HCT116 (cell line): ENCODE measurements at regions not wholly inside any gene's neighbourhood (a gene's known extent, or its start where the extent isn't known, plus 50 kb on each side); places are given as distances from the start of the nearest gene placed in this dataset.

Source experiments
- ATAC-seq: fragments of 200-7000 bp; cut with Tn5 transposase; 2 replicates; pipeline ENCODE4 v1.9.1; 2020; ENCODE audit warnings: mild to moderate bottlenecking, moderate library complexity
- BruUV-seq: library from RNA; stranded (reverse); fragments of 400-500 nt; replicated peaks from 2 replicates; lab custom pipeline; 2021; lab: Mats Ljungman, UMichigan
- CTCF ChIA-PET: fragments of 300-600 bp; sonication (Branson Sonifier 250); formaldehyde crosslinking; loops from one replicate; lab custom pipeline; 2021; ENCODE audit warnings: antibody characterized with exemption; lab: Charles Lee
- POLR2A ChIA-PET: fragments of 300-600, 350-600 bp; sonication (Branson Sonifier 250); formaldehyde crosslinking; loops from one replicate; lab custom pipeline; 2021; ENCODE audit warnings: antibody characterized with exemption; lab: Charles Lee
- RAD21 ChIA-PET, 2 experiments: fragments of 300-600 bp; sonication (Branson Sonifier 250); formaldehyde crosslinking; loops; one replicate each; lab custom pipeline; 2023; ENCODE audit warnings: low total read pairs in 2 of 2; ENCODE audit not compliant: uncharacterized antibody in 2 of 2, unreplicated experiment in 2 of 2, low non-redundant PET in 1 of 2; lab: Charles Lee
- DNase-seq: peaks from one replicate; pipeline ENCODE4 v3.0.0-alpha.2; 2010; ENCODE audit warnings: low read depth, low spot score
- H2AFZ ChIP-seq: fragments of 200-600 bp; shearing (Covaris generic), sonication (generic); 2 replicates; pipeline ENCODE4 v1.6.1; 2017; ENCODE audit warnings: low read depth, mixed run types, mixed read lengths, antibody characterized with exemption, low read length; ENCODE audit not compliant: poor library complexity, severe bottlenecking
- H3K27ac ChIP-seq: 2 replicates; pipeline ENCODE4 v1.5.1; 2012; ENCODE audit warnings: low read depth, low read length
- H3K27me3 ChIP-seq: fragments of 200-600 bp; sonication (generic); 2 replicates; pipeline ENCODE4 v1.6.1; 2016; ENCODE audit warnings: mixed run types, low read length, mixed read lengths; ENCODE audit not compliant: insufficient read depth
- H3K36me3 ChIP-seq, 2 experiments: fragments of 200-500 bp in 1 of 2; fragments of 200-600 bp in 1 of 2; sonication (Bioruptor generic) in 1 of 2; sonication (generic) in 1 of 2; 2 replicates each; pipeline versions ENCODE4 v1.5.1 to v1.6.1; 2014 to 2016; ENCODE audit warnings: low read length in 2 of 2, inconsistent platforms in 1 of 2, mixed read lengths in 1 of 2, mixed run types in 1 of 2; ENCODE audit not compliant: insufficient read depth in 2 of 2, control insufficient read depth in 1 of 2
- H3K4me1 ChIP-seq, 2 experiments: fragments of 200-600 bp in 1 of 2; sonication (generic) in 1 of 2; 2 replicates each; pipeline versions ENCODE4 v1.5.1 to v1.6.1; 2012 to 2017; ENCODE audit warnings: low read length in 2 of 2, inconsistent platforms in 1 of 2, mild to moderate bottlenecking in 1 of 2, mixed read lengths in 1 of 2, mixed run types in 1 of 2, moderate library complexity in 1 of 2; ENCODE audit not compliant: insufficient read depth in 2 of 2, control insufficient read depth in 1 of 2
- H3K4me2 ChIP-seq: fragments of 200-600 bp; sonication (generic); 2 replicates; pipeline ENCODE4 v1.6.1; 2017; ENCODE audit warnings: mixed run types, low read length, mixed read lengths
- H3K4me3 ChIP-seq, 2 experiments: fragments of 200-600 bp in 1 of 2; sonication (generic) in 1 of 2; replicated peaks in 1 of 2; 2 replicates each; pipeline ENCODE4 v1.5.1; 2011 to 2016; ENCODE audit warnings: low read length in 2 of 2, control low read depth in 1 of 2, low read depth in 1 of 2, mild to moderate bottlenecking in 1 of 2, mixed read lengths in 1 of 2, mixed run types in 1 of 2
- H3K79me2 ChIP-seq: fragments of 200-600 bp; sonication (generic); 2 replicates; pipeline ENCODE4 v1.6.1; 2017; ENCODE audit warnings: mild to moderate bottlenecking, mixed run types, low read length, moderate library complexity, mixed read lengths; ENCODE audit not compliant: insufficient read depth
- H3K9ac ChIP-seq: fragments of 200-600 bp; sonication (generic); 2 replicates; pipeline ENCODE4 v1.6.1; 2016; ENCODE audit warnings: low read length, mixed read lengths
- H3K9me2 ChIP-seq: fragments of 200-600 bp; sonication (generic), shearing (Covaris generic); 2 replicates; pipeline ENCODE4 v1.6.1; 2017; ENCODE audit warnings: mixed run types, mild to moderate bottlenecking, moderate library complexity; ENCODE audit not compliant: insufficient read depth
- H3K9me3 ChIP-seq, 2 experiments: fragments of 200-500 bp in 1 of 2; fragments of 200-600 bp in 1 of 2; sonication (Bioruptor generic) in 1 of 2; sonication (generic) in 1 of 2; 2 replicates each; pipeline ENCODE4 v1.6.1; 2014 to 2017; ENCODE audit warnings: low read length in 2 of 2, mixed read lengths in 2 of 2, inconsistent platforms in 1 of 2, low read depth in 1 of 2, mild to moderate bottlenecking in 1 of 2, mixed run types in 1 of 2, moderate library complexity in 1 of 2; ENCODE audit not compliant: control insufficient read depth in 1 of 2, insufficient read depth in 1 of 2
- H4K20me1 ChIP-seq: fragments of 200-600 bp; sonication (generic), shearing (Covaris generic); 2 replicates; pipeline ENCODE4 v1.6.1; 2017; ENCODE audit warnings: mixed run types, mild to moderate bottlenecking, moderate library complexity; ENCODE audit not compliant: insufficient read depth
- ELF1 ChIP-seq: IDR thresholded peaks from 2 replicates; pipeline ENCODE4 v1.6.1; 2012; ENCODE audit warnings: low read depth, borderline replicate concordance
- EZH2 ChIP-seq: fragments of 200-600 bp; sonication (generic); IDR thresholded peaks from 2 replicates; pipeline ENCODE4 v1.6.1; 2017; ENCODE audit warnings: antibody characterized with exemption, mixed run types
- JUND ChIP-seq: IDR thresholded peaks from 2 replicates; pipeline ENCODE4 v1.6.1; 2012
- POLR2A ChIP-seq: IDR thresholded peaks from 2 replicates; pipeline ENCODE4 v1.7.0; 2011; ENCODE audit warnings: borderline replicate concordance; ENCODE audit not compliant: insufficient read depth, insufficient read length; ENCODE audit errors: extremely low read depth
- POLR2AphosphoS5 ChIP-seq: IDR thresholded peaks from 2 replicates; pipeline ENCODE4 v1.6.1; 2011; ENCODE audit warnings: mild to moderate bottlenecking, low read depth, low read length, moderate library complexity
- RAD21 ChIP-seq: IDR thresholded peaks from 2 replicates; pipeline ENCODE4 v1.6.1; 2012; ENCODE audit warnings: low read depth, mild to moderate bottlenecking
- YY1 ChIP-seq: IDR thresholded peaks from 2 replicates; pipeline ENCODE4 v1.6.1; 2011; ENCODE audit warnings: low read length, low read depth, moderate library complexity, mild to moderate bottlenecking; ENCODE audit not compliant: insufficient replicate concordance; ENCODE audit errors: extremely low read depth
- ZFX ChIP-seq: fragments of 450-650 bp; IDR thresholded peaks from 2 replicates; pipeline ENCODE4 v1.6.1; 2017
- intact Hi-C: fragments of 100-400 bp; cut with micrococcal nuclease; formaldehyde crosslinking; loops from 2 replicates; pipeline ENCODE4 v1.10.0; 2022
- TF ChIP-seq, protein P1 (sequence below), 3 experiments: fragments of 200-600 bp in 1 of 3; sonication (generic) in 1 of 3; IDR thresholded peaks in 2 of 3; conservative IDR thresholded peaks in 1 of 3; 2 replicates each; pipeline ENCODE4 v1.5.1; 2012 to 2017; ENCODE audit warnings: low read depth in 2 of 3, low read length in 2 of 3, antibody characterized with exemption in 1 of 3, borderline replicate concordance in 1 of 3, control low read depth in 1 of 3, mild to moderate bottlenecking in 1 of 3, mixed read lengths in 1 of 3, mixed run types in 1 of 3, moderate library complexity in 1 of 3; ENCODE audit not compliant: insufficient read depth in 1 of 3

GRCh38 chr2:167380094-167380493, 491.8 kb downstream of the XIRP2 start:
- Histone ChIP-seq H3K27me3 (0 out of 2 replicates have a peak, but pooled peaks cover 3% of the 10 kb centered on the region), H3K27ac (no peak overlapping the region)
- TF ChIP-seq RAD21 (no peak), EZH2 (no peak), ELF1 (no peak), YY1 (no peak), POLR2AphosphoS5 (no peak)
- TF ChIP-seq, protein P1, sequence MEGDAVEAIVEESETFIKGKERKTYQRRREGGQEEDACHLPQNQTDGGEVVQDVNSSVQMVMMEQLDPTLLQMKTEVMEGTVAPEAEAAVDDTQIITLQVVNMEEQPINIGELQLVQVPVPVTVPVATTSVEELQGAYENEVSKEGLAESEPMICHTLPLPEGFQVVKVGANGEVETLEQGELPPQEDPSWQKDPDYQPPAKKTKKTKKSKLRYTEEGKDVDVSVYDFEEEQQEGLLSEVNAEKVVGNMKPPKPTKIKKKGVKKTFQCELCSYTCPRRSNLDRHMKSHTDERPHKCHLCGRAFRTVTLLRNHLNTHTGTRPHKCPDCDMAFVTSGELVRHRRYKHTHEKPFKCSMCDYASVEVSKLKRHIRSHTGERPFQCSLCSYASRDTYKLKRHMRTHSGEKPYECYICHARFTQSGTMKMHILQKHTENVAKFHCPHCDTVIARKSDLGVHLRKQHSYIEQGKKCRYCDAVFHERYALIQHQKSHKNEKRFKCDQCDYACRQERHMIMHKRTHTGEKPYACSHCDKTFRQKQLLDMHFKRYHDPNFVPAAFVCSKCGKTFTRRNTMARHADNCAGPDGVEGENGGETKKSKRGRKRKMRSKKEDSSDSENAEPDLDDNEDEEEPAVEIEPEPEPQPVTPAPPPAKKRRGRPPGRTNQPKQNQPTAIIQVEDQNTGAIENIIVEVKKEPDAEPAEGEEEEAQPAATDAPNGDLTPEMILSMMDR (IDR thresholded peaks at IDR 0.05 in 2 of 3, conservative IDR thresholded peaks at IDR 0.05 in 1 of 3; ENCODE audit: borderline replicate concordance in 1 of 3, insufficient read depth in 1 of 3, low read depth in 2 of 3, low read length in 2 of 3), result no peak
- TF ChIP-seq, all 23 proteins: peak for 0
- Histone ChIP-seq H3K9me2 (no peaks in the 10 kb centered on the region), H3K9ac (no peak overlapping the region), H3K36me3 (no peaks in the 10 kb centered on the region), H3K4me1 (no peaks in the 10 kb centered on the region), H2AFZ (no peak overlapping the region), H3K4me2 (no peak overlapping the region), H4K20me1 (no peaks in the 10 kb centered on the region), H3K9me3 (no peaks in the 10 kb centered on the region), H3K79me2 (no peaks in the 10 kb centered on the region), H3K4me3 (no peak overlapping the region)
- CTCF ChIA-PET, result no interaction called here
- ATAC-seq (no peak), DNase-seq (no peak)
- POLR2A ChIA-PET, result no interaction called here
- BruUV-seq, result no TSS peak
- RAD21 ChIA-PET, result no interaction called here
- intact Hi-C loops, result no loop called here

DNA sequence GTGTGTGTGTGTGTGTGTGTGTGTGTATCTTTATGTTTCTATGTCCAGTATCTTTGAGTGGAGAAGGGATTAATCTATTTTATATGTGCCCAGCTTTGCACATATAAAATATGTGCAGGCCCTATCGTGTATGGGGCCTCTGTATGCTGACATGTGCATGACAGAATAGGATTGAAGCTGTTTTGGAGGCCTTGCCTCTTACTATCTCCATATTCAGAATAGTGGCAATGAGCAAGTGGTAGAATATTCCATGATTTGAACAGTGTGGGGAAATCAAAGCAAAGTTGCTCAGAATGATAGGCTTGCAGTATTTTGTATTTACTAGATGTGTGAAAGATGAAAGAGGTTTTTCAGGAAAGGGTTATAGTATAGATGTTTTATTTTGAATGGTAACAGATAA, 480.8 kb downstream of the XIRP2 start:
- H3K4me2 ChIP-seq, result no peak overlapping the region
- no TSS peak for BruUV-seq
- H3K9ac ChIP-seq, result no peak overlapping the region
- no peak for DNase-seq
- H3K9me3 ChIP-seq, result no peaks in the 10 kb centered on the region
- H3K79me2 ChIP-seq, result no peaks in the 10 kb centered on the region
- ATAC-seq, result no peak
- ChIA-PET CTCF (no interaction called here), POLR2A (no interaction called here), RAD21 (no interaction called here)
- H2AFZ ChIP-seq, result no peak overlapping the region
- no peak overlapping the region for H3K4me3 ChIP-seq
- H4K20me1 ChIP-seq, result no peaks in the 10 kb centered on the region
- H3K9me2 ChIP-seq, result no peaks in the 10 kb centered on the region
- H3K36me3 ChIP-seq, result no peaks in the 10 kb centered on the region
- intact Hi-C loops, result no loop called here
- no peaks in the 10 kb centered on the region for H3K27me3 ChIP-seq
- H3K4me1 ChIP-seq, result no peaks in the 10 kb centered on the region
- TF ChIP-seq JUND (no peak), POLR2A (no peak), POLR2AphosphoS5 (no peak), ZFX (no peak)
- no peak overlapping the region for H3K27ac ChIP-seq
